B cell (primary cell): ENCODE measurements at regions not wholly inside any gene's neighbourhood (a gene's known extent, or its start where the extent isn't known, plus 50 kb on each side); places are given as distances from the start of the nearest gene placed in this dataset.

ENCODE experiments used
- ATAC-seq: fragments of 200-7000 bp; cut with Tn5 transposase; one replicate; pipeline ENCODE4 v1.10.0; 2021; ENCODE audit warnings: low read depth, mild to moderate bottlenecking, moderate number of reproducible peaks, moderate library complexity
- CTCF ChIA-PET: fragments of 350-600 bp; sonication (Branson Sonifier 250); formaldehyde crosslinking; loops from one replicate; lab custom pipeline; 2021; ENCODE audit warnings: antibody characterized with exemption, inconsistent platforms; lab: Charles Lee
- POLR2A ChIA-PET: fragments of 350-600 bp; sonication (Branson Sonifier 250); formaldehyde crosslinking; loops from one replicate; lab custom pipeline; 2021; ENCODE audit warnings: antibody characterized with exemption; lab: Charles Lee
- DNase-seq: peaks from one replicate; pipeline ENCODE4 v3.0.0; 2013
- H2AFZ ChIP-seq: 2 replicates; pipeline ENCODE4 v1.6.1; 2012; ENCODE audit warnings: mild to moderate bottlenecking, low read depth, low read length; ENCODE audit not compliant: insufficient read depth, poor library complexity, severe bottlenecking
- H3K27ac ChIP-seq, 2 donors: 1 replicate in 1 of 2; 2 replicates in 1 of 2; pipeline ENCODE4 v1.5.1; 2012 to 2013; ENCODE audit warnings: low read length in 2 of 2, mild to moderate bottlenecking in 2 of 2, moderate library complexity in 1 of 2
- H3K27me3 ChIP-seq, 4 experiments: fragments of 200-600 bp in 1 of 4; sonication (generic) in 1 of 4; replicated peaks in 1 of 4; 1 replicate in 2 of 4; 2 replicates in 2 of 4; pipeline versions ENCODE4 v1.6.1 to v1.7.0; 2013 to 2016; ENCODE audit warnings: low read length in 3 of 4, mild to moderate bottlenecking in 2 of 4, mixed read lengths in 1 of 4, moderate library complexity in 1 of 4; ENCODE audit not compliant: insufficient read depth in 4 of 4, control insufficient read depth in 3 of 4; ENCODE audit errors: control extremely low read depth in 1 of 4
- H3K36me3 ChIP-seq, 2 experiments: replicated peaks in 1 of 2; 1 replicate in 1 of 2; 2 replicates in 1 of 2; pipeline versions ENCODE4 v1.6.1 to v1.7.1; 2013; ENCODE audit warnings: low read length in 1 of 2; ENCODE audit not compliant: insufficient read depth in 2 of 2, control insufficient read depth in 1 of 2; ENCODE audit errors: control extremely low read depth in 1 of 2, extremely low read depth in 1 of 2
- H3K4me1 ChIP-seq, 2 donors: fragments of 200-600 bp in 1 of 2; sonication (generic) in 1 of 2; 1 replicate in 1 of 2; 2 replicates in 1 of 2; pipeline versions ENCODE4 v1.5.1 to v1.6.1; 2013 to 2017; ENCODE audit warnings: low read length in 2 of 2; ENCODE audit not compliant: control insufficient read depth in 2 of 2, insufficient read depth in 2 of 2
- H3K4me2 ChIP-seq: replicated peaks from 2 replicates; pipeline ENCODE3; 2012; ENCODE audit warnings: mild to moderate bottlenecking, low read depth, low read length; ENCODE audit not compliant: poor library complexity, severe bottlenecking
- H3K4me3 ChIP-seq, 5 experiments: fragments of 200-600 bp in 1 of 5; sonication (generic) in 1 of 5; 1 replicate in 3 of 5; 2 replicates in 2 of 5; pipeline versions ENCODE4 v1.5.1 to v1.7.0; 2011 to 2016; ENCODE audit warnings: low read length in 4 of 5, mild to moderate bottlenecking in 4 of 5, low read depth in 2 of 5, control low read depth in 1 of 5, moderate library complexity in 1 of 5; ENCODE audit not compliant: insufficient read depth in 1 of 5; ENCODE audit errors: control extremely low read depth in 1 of 5, extremely low read depth in 1 of 5
- H3K79me2 ChIP-seq: fragments of 200-600 bp; sonication (generic); one replicate; pipeline ENCODE4 v1.6.0; 2016; ENCODE audit warnings: low read length; ENCODE audit not compliant: control insufficient read depth, insufficient read depth
- H3K9ac ChIP-seq: fragments of 200-600 bp; sonication (generic); 2 replicates; pipeline ENCODE4 v1.6.1; 2017; ENCODE audit warnings: mild to moderate bottlenecking, low read length, moderate library complexity
- H3K9me3 ChIP-seq, 3 donors: one replicate each; pipeline versions ENCODE4 v1.6.1 to v1.7.1; 2013; ENCODE audit warnings: low read length in 2 of 3; ENCODE audit not compliant: control insufficient read depth in 2 of 3, insufficient read depth in 1 of 3; ENCODE audit errors: control extremely low read depth in 1 of 3
- H4K20me1 ChIP-seq: 2 replicates; pipeline ENCODE4 v1.6.0; 2012; ENCODE audit warnings: mild to moderate bottlenecking, low read length; ENCODE audit not compliant: insufficient read depth, control insufficient read depth, poor library complexity, severe bottlenecking
- H3K27ac Mint-ChIP-seq: one replicate; pipeline ENCODE4 v1.8.0; 2021; ENCODE audit warnings: mixed read lengths
- H3K27me3 Mint-ChIP-seq: one replicate; pipeline ENCODE4 v1.8.0; 2021; ENCODE audit warnings: mixed read lengths
- H3K4me1 Mint-ChIP-seq: one replicate; pipeline ENCODE4 v1.8.0; 2021; ENCODE audit warnings: mixed read lengths
- H3K4me3 Mint-ChIP-seq: one replicate; pipeline ENCODE4 v1.8.0; 2021; ENCODE audit warnings: mixed read lengths
- H3K9me3 Mint-ChIP-seq: one replicate; pipeline ENCODE4 v1.8.0; 2022; ENCODE audit warnings: mixed read lengths; ENCODE audit not compliant: insufficient read depth
- CTCF ChIP-seq: fragments of 200-600 bp; IDR thresholded peaks from one replicate; pipeline ENCODE4 v1.8.0; 2022; ENCODE audit warnings: antibody characterized with exemption, mild to moderate bottlenecking
- EZH2 ChIP-seq: IDR thresholded peaks from 2 replicates; pipeline ENCODE4 v1.6.1; 2012; ENCODE audit warnings: borderline replicate concordance, low read depth, mild to moderate bottlenecking, moderate library complexity, low read length; ENCODE audit not compliant: insufficient read depth, poor library complexity, severe bottlenecking
- WGBS: methylation state at CpG from one replicate; pipeline ENCODE4 v1.1.5; 2013; ENCODE audit warnings: missing lambda C conversion rate; ENCODE audit not compliant: insufficient coverage; 5-methylcytosine and 5-hydroxymethylcytosine counted together
- intact Hi-C: fragments of 100-400 bp; cut with micrococcal nuclease; formaldehyde crosslinking; loops from one replicate; pipeline ENCODE4 v1.10.0; 2022

- Histone ChIP-seq H3K27me3 (no peaks in the 10 kb centered on the region), H2AFZ (no peak overlapping the region), H3K79me2 (no peaks in the 10 kb centered on the region), H3K9me3 (no peaks in the 10 kb centered on the region), H3K4me2 (no peak overlapping the region), H3K4me1 (no peaks in the 10 kb centered on the region), H3K4me3 (no peak overlapping the region), H3K27ac (no peak overlapping the region), H3K36me3 (no peaks in the 10 kb centered on the region), H4K20me1 (no peaks in the 10 kb centered on the region), H3K9ac (no peak overlapping the region)
- ATAC-seq (no peak), DNase-seq (no peak)
- H3K4me3 Mint-ChIP-seq: no peak overlapping the region
- WGBS: 80% methylated on average over 4 of the region's 6 CpGs
- H3K27ac Mint-ChIP-seq: no peak overlapping the region
- TF ChIP-seq CTCF (no peak), EZH2 (no peak)
- H3K4me1 Mint-ChIP-seq: no peaks in the 10 kb centered on the region
- H3K27me3 Mint-ChIP-seq: peaks cover 10% of the 10 kb centered on the region
- H3K9me3 Mint-ChIP-seq: peaks cover 5% of the 10 kb centered on the region
- intact Hi-C loops: no loop called here
- CTCF ChIA-PET: interaction anchor here (1.3 kb wide), 1 partner anchor 23 kb away, joined by 3 read pairs; no protein-coding TSS in a partner anchor
- POLR2A ChIA-PET: interaction anchor here (0.6 kb wide), 1 partner anchor 28 kb away, joined by 4 read pairs; no protein-coding TSS in a partner anchor
Observed at GRCh38 chr18:62448426-62448825, 74.4 kb upstream of the ZCCHC2 start.

GRCh38 chr18:62449490-62450104 is 73.2 kb upstream of the ZCCHC2 start:
- H3K4me1 ChIP-seq: no peaks in the 10 kb centered on the region
- CTCF ChIA-PET: no interaction called here
- WGBS: 94% methylated on average over 4 of the region's 7 CpGs
- H3K27ac ChIP-seq: no peak overlapping the region
- POLR2A ChIA-PET: no interaction called here
- no peaks in the 10 kb centered on the region for H3K79me2 ChIP-seq
- no peak overlapping the region for H3K27ac Mint-ChIP-seq
- TF ChIP-seq CTCF: no peak
- no peaks in the 10 kb centered on the region for H3K9me3 ChIP-seq
- no peaks in the 10 kb centered on the region for H4K20me1 ChIP-seq
- intact Hi-C loops: no loop called here
- peaks cover 20% of the 10 kb centered on the region for H3K27me3 Mint-ChIP-seq
- H3K4me2 ChIP-seq: no peak overlapping the region
- no peaks in the 10 kb centered on the region for H3K4me1 Mint-ChIP-seq
- no peaks in the 10 kb centered on the region for H3K27me3 ChIP-seq
- no peak overlapping the region for H3K4me3 Mint-ChIP-seq
- ATAC-seq (no peak), DNase-seq (no peak)
- no peak overlapping the region for H2AFZ ChIP-seq
- H3K36me3 ChIP-seq: no peaks in the 10 kb centered on the region
- no peak overlapping the region for H3K9ac ChIP-seq
- H3K4me3 ChIP-seq: no peak overlapping the region
- H3K9me3 Mint-ChIP-seq: peaks cover 5% of the 10 kb centered on the region
